ENCODE measurements at regions not wholly inside any gene's neighbourhood (a gene's known extent, or its start where the extent isn't known, plus 50 kb on each side); places are given as distances from the start of the nearest gene placed in this dataset. TPM values are rescaled to one million over a fixed set of nuclear protein-coding genes. Genes with fewer than 3 reads are reported as not detected.

Small RNA genes in the stretch of these regions (microRNA-seq; reads per million reads assigned to microRNA genes)
- not detected for gene MIR3683 (ENCODE audit: borderline number of aligned reads)

Measured in left ventricle myocardium superior (tissue), 1 donor.